Breast epithelium (tissue), 3 donors: ENCODE measurements at regions not wholly inside any gene's neighbourhood (a gene's known extent, or its start where the extent isn't known, plus 50 kb on each side); places are given as distances from the start of the nearest gene placed in this dataset.

Experiments used
- CTCF ChIP-seq, 3 donors: fragments of 450-650 bp; IDR thresholded peaks; one replicate each; pipeline ENCODE4 v1.5.1; 2016 to 2017; ENCODE audit warnings: antibody characterized with exemption in 3 of 3, mild to moderate bottlenecking in 3 of 3, moderate library complexity in 3 of 3
- POLR2A ChIP-seq: fragments of 450-650 bp; IDR thresholded peaks from one replicate; pipeline ENCODE4 v1.6.1; 2016; ENCODE audit warnings: antibody characterized with exemption, mild to moderate bottlenecking, moderate library complexity
- POLR2AphosphoS5 ChIP-seq, 3 donors: sonication (generic); formaldehyde crosslinking; IDR thresholded peaks; one replicate each; pipeline ENCODE4 v1.6.1; 2017; ENCODE audit warnings: antibody characterized with exemption in 3 of 3

GRCh38 chr6:118717106-118717505, 65.7 kb upstream of the CEP85L start:
- TF ChIP-seq CTCF (IDR thresholded peaks at IDR 0.05) (no peak), POLR2A (no peak), POLR2AphosphoS5 (IDR thresholded peaks at IDR 0.05) (no peak)
